ENCODE measurements at regions not wholly inside any gene's neighbourhood (a gene's known extent, or its start where the extent isn't known, plus 50 kb on each side); places are given as distances from the start of the nearest gene placed in this dataset.

GRCh38 chr5:93120771-93121170 lies 460.2 kb downstream of the NR2F1-AS1 start:
- no peak for TF ChIP-seq TAF1 (IDR thresholded peaks at IDR 0.05; ENCODE audit: low read depth)
- TF ChIP-seq CTCF (IDR thresholded peaks at IDR 0.05; ENCODE audit: poor library complexity, severe bottlenecking), result no peak
- no peak for TF ChIP-seq EZH2 (IDR thresholded peaks at IDR 0.05; ENCODE audit: borderline replicate concordance, insufficient read depth, low read length, poor library complexity, severe bottlenecking)
- no peak for TF ChIP-seq REST (IDR thresholded peaks at IDR 0.05; ENCODE audit: borderline replicate concordance)
- TF ChIP-seq POLR2AphosphoS5 (IDR thresholded peaks at IDR 0.05), result no peak
- TF ChIP-seq MXI1 (conservative IDR thresholded peaks at IDR 0.05; ENCODE audit: poor library complexity, severe bottlenecking), result no peak
- TF ChIP-seq SMC3 (conservative IDR thresholded peaks at IDR 0.05; ENCODE audit: poor library complexity), result no peak
- TF ChIP-seq EP300 (conservative IDR thresholded peaks at IDR 0.05; ENCODE audit: poor library complexity, severe bottlenecking), result no peak
- TF ChIP-seq RAD21 (conservative IDR thresholded peaks at IDR 0.05), result no peak

GRCh38 chr5:93120051-93120450 lies 461.0 kb downstream of the NR2F1-AS1 start:
- Histone ChIP-seq H3K9ac (ENCODE audit: low read length) (no peak overlapping the region), H3K79me2 (replicated peaks; ENCODE audit: insufficient read depth, low read length) (no peaks in the 10 kb centered on the region), H3F3A (ENCODE audit: insufficient read depth, low read length, poor library complexity, severe bottlenecking) (no peaks in the 10 kb centered on the region), H3K4me3 (ENCODE audit: low read length) (no peak overlapping the region), H3K9me2 (ENCODE audit: insufficient read depth, low read length) (no peaks in the 10 kb centered on the region), H3K9me3 (ENCODE audit: low read length) (no peaks in the 10 kb centered on the region), H3K27me3 (ENCODE audit: insufficient read depth, low read depth, low read length) (no peaks in the 10 kb centered on the region), H2AFZ (ENCODE audit: low read depth, low read length) (no peak overlapping the region), H3K4me2 (ENCODE audit: low read length) (no peak overlapping the region), H4K20me1 (ENCODE audit: insufficient read depth) (no peaks in the 10 kb centered on the region), H3K36me3 (ENCODE audit: insufficient read depth, low read length) (no peaks in the 10 kb centered on the region), H3K27ac (ENCODE audit: low read length) (no peak overlapping the region)
- no peak for TF ChIP-seq EP300 (conservative IDR thresholded peaks at IDR 0.05; ENCODE audit: poor library complexity, severe bottlenecking)
- no peak for TF ChIP-seq TAF1 (IDR thresholded peaks at IDR 0.05; ENCODE audit: low read depth)
- no peak for TF ChIP-seq POLR2AphosphoS5 (IDR thresholded peaks at IDR 0.05)
- TF ChIP-seq SMC3 (conservative IDR thresholded peaks at IDR 0.05; ENCODE audit: poor library complexity), result no peak
- no peak for TF ChIP-seq RAD21 (conservative IDR thresholded peaks at IDR 0.05)
- no peak for TF ChIP-seq REST (IDR thresholded peaks at IDR 0.05; ENCODE audit: borderline replicate concordance)
- TF ChIP-seq MXI1 (conservative IDR thresholded peaks at IDR 0.05; ENCODE audit: poor library complexity, severe bottlenecking), result no peak
- no peak for TF ChIP-seq CTCF (IDR thresholded peaks at IDR 0.05; ENCODE audit: poor library complexity, severe bottlenecking)
- no peak for TF ChIP-seq EZH2 (IDR thresholded peaks at IDR 0.05; ENCODE audit: borderline replicate concordance, insufficient read depth, low read length, poor library complexity, severe bottlenecking)

More at GRCh38 chr5:93120771-93121170, 460.2 kb downstream of the NR2F1-AS1 start:
- Histone ChIP-seq H3F3A (ENCODE audit: insufficient read depth, low read length, poor library complexity, severe bottlenecking) (no peaks in the 10 kb centered on the region), H4K20me1 (ENCODE audit: insufficient read depth) (no peaks in the 10 kb centered on the region), H3K4me2 (ENCODE audit: low read length) (no peak overlapping the region), H3K79me2 (replicated peaks; ENCODE audit: insufficient read depth, low read length) (no peaks in the 10 kb centered on the region), H3K9ac (ENCODE audit: low read length) (no peak overlapping the region), H3K27ac (ENCODE audit: low read length) (no peak overlapping the region), H3K4me3 (ENCODE audit: low read length) (no peak overlapping the region), H3K9me3 (ENCODE audit: low read length) (no peaks in the 10 kb centered on the region), H2AFZ (ENCODE audit: low read depth, low read length) (no peak overlapping the region), H3K27me3 (ENCODE audit: insufficient read depth, low read depth, low read length) (no peaks in the 10 kb centered on the region), H3K9me2 (ENCODE audit: insufficient read depth, low read length) (no peaks in the 10 kb centered on the region), H3K36me3 (ENCODE audit: insufficient read depth, low read length) (no peaks in the 10 kb centered on the region)
